Suppressor macrophage (primary cell): ENCODE measurements at regions not wholly inside any gene's neighbourhood (a gene's known extent, or its start where the extent isn't known, plus 50 kb on each side); places are given as distances from the start of the nearest gene placed in this dataset.
"Not testable (repeated sequence)": the region's sequence is repeated elsewhere in the genome, so short reads cannot be mapped to it uniquely, and the experiment has no call there.

Experiments
- DNase-seq, 4 experiments: peaks; one replicate each; pipeline ENCODE4 v3.0.0-alpha.2; 2020 to 2022

DNA sequence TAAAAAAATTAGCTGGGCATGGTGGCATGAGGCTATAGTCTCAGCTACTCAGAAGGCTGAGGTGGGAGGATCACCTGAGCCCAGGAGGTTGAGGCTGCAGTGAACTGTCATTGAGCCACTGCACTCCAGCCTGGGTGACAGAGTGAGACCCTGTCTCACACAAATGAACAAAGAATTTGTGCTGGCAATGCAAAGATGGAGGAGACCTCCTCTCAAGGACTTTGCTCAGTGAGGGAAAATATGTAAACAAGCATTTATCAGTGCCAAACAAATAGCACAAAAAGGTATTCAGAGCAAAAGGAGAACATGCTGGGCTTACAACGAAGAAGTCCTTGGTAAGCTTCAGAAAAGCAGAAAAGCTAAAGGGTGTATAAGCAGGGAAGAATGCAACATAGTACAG lies 113.1 kb upstream of the UMPS start:
- no peak for DNase-seq

DNA sequence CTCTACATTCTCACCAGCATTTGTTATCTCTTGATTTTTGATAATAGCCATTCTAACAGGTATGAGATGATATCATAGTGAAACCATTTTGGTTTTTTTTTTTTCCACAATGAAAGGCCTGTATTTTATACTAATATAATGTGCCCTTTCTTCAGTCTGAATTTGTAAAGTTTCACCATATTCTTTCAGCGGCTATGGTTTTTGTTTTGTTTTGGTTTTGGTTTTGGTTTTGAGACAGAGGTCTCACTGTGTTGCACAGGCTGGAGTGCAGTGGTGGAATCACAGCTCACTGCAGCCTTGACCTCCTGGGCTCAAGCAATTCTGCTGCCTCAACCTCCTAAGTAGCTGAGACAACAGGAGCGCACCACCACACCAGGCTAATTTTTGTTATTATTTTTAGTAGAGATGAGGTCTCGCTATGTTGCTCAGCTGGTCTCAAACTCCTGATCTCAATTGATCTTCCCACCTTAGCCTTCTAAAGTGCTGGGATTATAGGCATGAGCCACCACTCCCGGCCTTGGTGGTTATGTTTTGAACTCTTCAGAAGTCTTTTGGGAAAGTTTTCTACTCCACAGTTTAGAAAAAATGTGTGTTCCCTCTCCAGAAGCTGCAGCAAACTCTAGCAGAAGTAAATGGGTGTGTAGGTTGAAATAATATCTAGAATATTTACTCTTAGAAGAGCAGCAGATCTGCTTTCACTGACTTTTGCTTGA lies 110.2 kb upstream of the UMPS start:
- DNase-seq = peak in 2 of 4 experiments; percentile 10 to 20

DNA sequence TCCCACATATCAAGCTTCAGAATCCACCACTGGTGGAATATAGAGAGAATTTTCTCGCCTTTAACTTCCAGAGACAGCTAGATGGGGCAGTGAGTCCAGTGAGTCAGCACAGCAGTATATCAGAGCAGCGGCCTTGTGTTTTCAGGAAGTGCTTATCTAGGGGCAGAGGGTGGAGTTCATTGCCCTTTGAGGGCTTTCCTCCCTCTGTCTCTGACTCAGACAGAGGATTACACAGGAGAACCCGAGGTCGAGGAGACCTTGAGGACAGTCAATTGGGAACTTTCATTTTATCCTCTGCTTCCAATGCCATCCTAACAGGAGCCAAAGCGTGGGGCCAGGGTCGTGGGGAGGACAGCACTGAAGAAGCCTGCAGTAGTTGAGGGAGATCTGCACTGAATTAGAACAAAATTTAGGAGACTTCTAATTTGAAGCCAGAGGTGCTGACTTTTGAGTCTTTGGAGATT lies 109.6 kb upstream of the UMPS start:
- DNase-seq = peak; percentile 85 to 94 (median 89)

DNA sequence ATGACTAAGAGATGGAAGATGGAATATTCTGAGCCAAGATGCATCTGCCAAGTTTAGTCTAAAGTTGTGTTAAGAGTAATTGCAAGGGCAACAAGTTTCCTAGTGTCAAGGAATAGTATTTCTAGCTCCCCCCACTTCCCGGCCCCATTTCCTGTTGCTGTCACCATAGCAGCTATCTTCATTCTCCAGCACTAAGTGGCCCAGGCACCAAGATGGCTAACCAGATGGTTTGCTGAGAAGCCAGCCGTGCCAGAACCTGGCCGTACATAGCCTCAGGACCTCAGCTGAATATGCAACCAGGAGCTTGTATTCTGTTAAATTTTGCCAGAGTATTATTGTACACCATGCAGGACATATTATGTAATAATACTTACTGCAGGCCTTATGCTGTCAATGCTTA lies 108.8 kb upstream of the UMPS start:
- DNase-seq = no peak

DNA sequence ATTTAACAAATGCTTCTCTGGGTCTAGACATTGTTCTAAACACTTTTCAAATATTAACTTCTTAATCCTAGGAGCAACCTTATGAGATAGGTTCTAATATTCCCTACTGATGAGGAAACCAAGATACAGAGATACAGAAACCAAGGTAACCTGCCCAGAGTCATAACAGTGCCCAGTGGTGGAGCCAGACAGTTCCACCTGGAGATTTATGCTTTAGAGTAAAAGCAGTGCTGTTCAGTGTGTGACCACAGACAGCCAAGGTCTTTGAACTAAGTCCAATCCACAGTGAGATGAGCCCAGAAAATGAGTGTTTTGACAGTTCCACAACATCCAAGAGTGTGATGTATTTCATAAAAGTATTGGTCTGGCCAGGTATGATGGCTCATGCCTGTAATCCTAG lies 105.2 kb upstream of the UMPS start:
- DNase-seq = no peak

DNA sequence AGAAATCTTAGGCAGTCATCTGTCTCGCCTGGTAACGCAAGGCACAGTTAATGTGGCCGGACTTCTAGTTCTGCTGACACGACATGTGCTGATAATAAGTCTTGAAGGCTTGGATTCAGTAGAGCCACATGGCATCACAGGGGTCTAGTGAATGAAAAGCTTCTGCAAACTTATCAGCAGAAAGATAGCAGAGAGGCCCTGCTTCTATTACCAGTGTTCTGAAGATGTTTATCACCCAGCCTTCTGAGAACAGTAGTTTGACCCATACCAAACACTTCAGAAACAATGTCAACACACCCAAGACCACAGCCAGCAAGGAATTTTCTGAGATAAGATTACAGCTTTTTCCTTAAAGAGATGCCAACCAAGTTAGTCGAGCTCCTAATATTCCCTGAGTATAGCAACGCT lies 102.7 kb upstream of the UMPS start:
- no peak for DNase-seq

DNA sequence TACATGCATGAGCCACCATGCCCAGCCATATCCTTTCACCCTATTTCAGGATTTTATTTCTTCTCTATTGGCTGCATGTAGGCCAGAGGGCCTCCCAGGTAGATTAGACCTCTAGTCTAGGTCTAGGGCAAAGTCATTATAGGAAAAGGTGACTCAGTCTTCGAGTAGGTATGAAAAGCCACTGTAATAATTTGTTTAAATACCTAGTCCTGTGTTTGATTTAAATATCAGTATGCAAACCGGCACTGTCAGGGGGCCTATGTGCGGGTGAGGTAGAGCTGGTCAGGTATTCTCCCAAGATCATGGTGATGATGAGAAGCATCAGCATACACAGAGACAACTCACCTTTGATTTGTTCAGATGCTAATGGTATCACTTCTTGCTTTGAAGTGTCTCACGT lies 101.4 kb upstream of the UMPS start:
- DNase-seq = no peak

DNA sequence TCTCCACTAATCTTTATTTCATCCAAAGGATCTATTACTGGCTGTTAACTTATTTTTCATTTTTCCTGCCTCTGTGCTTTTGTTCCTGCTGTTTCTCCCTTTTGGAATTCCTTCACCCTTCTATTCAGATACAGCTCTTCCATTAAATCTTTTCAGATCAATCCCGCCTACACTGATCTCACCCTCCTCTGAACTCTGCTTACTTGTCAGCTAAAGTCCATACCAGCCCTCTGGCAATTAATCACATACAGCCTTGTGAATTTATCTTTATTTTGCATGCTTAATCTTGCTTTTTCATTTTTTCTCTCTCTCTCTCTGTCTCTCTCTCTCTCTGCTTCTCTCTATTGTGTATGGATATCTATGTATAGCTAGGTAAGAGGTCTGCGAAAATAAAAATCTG lies 100.8 kb upstream of the UMPS start:
- DNase-seq = no peak

DNA sequence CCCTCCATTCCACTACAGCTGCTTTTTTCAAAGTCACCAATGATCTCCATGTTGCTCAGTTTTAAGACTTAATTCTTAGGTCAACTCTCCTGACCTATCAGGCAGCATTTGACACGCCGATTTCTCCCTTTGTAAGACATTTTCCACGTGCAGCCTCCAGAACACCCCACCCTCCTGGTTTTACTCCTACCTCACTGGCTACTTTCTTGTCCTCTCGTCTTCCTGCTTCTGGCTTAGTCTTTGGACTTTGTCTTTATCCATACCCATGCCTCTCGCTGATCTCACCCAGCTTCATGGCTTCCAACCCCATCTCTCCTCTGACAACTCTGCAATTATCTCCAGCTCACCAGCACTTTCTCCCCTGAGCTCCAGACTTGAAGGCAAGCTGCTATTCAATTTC lies 99.3 kb upstream of the UMPS start:
- DNase-seq = no peak

DNA sequence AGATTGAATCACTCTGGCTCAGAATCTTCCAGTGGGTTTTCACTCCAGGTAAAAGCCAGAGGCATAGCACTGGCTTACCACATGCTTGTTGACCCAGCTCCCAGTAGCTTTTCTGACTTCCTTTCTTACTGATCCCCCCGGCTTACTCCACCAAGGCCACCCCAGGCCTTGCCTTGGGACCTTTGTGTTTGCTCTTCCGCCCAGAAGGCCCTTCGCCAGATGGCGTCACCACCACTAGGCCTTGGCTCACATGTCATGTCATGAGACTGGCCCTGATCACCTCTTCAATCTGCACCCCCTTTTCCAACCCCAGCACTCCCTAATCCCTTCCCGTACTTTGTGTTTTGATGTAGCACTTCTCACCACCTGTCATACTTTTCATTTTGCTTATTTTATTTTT lies 98.5 kb upstream of the UMPS start:
- DNase-seq = no peak

DNA sequence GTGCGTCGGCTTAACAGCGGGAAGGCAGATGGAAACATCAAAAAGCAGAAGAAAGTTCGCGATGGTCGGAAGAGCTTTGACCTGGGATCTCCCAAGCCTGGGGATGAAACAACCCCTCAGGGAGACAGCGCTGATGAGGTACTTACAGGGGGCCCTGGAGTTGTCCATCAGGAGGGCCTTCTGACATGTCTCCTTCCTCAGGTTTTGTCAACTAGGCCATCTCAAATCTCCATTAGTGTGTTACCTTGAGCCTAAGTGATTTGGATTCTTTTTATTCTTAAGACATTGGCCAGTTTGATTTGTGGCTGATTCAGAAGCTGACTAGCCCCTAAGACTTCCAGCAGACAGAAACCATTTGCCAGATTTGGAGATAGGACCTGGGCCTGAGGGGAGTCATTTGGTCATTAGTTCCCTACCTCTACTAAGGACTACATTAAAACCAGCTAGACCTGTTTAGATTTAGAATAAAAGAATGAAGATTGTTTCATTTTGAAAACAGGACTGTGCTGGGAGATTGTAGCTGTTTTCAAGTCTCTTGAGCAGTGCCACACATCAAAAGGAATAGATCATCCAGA lies 97.6 kb upstream of the UMPS start:
- DNase-seq = no peak

DNA sequence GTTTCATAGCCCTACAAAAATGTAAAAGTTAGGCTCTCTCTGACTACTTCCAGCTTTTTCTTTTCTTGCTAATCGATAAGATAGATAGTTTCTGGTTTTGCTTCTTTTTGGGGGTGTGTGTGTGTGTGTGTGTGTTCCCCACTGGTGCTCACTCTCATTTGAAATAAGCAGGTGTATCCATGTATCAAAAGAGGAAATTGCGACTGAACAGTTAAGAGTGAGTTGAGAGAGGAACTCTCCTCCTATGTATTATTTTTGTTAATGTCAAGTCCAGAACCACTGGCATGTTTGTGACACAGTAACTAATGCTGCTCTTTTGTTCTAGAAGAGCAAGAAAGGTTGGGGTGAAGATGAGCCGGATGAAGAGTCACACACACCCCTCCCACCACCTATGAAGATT lies 96.7 kb upstream of the UMPS start:
- DNase-seq = no peak

DNA sequence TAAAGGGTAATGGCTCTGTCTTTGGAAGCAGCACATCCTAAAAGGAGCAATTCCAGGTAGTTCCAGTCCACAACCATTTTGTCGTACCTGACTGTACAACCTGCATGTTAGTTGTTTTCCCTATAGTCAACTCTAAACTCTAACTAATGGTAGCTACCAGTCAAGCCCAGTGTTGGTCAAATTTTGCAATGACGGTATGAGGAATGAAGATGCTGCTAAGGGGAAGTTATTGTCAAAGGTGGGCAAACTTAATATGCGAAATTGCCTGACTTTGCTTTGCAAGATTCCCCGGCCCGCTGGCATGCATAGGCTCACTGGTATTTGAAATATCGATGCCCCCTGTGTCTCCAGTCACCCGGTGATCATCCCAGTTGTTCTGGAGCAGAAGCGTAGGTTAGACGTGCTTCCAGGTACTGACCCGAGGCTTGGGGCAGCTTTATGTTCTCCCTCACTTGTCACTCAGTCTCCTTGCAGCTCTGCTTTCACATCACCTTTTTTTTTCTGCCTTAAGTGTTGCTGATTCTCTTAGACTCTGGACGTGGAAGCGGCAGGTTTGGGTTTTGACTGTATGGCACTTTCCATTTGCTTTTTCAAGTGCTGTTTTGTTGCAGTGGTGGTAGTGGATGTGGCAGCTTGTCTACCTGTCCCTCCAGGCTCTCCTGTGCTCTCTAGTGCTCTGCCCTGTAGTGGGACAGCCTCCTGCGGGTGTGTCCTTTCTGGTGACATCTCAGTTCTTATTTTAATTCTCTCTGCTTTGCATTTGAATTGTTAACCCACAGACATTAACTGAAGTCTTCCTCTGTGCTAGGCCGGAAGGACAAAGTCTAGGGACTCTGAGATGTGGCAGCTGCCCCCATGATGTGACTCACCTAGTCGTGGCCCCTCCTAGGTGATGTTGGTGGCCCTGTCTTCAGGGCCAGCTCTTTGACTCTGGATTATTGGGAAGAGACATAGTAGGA lies 95.8 kb upstream of the UMPS start:
- DNase-seq = no peak

DNA sequence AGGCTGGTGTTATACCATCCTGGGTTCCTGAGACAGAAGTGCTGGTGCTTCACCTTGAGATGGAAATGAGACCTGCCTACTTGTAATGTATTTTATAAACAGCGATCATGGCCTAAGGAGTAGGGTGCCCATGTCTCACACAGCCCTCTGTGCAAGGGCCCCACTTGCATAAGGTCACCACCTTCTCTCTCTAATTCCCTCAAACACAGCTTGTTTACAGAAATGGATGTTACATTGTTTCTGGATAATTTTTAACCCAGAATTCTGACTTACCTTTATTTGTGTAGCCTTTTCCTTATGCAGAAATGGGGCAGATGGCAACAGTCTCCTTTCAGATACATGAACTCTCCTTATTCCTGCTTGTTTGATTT lies 95.1 kb upstream of the UMPS start:
- DNase-seq = no peak

DNA sequence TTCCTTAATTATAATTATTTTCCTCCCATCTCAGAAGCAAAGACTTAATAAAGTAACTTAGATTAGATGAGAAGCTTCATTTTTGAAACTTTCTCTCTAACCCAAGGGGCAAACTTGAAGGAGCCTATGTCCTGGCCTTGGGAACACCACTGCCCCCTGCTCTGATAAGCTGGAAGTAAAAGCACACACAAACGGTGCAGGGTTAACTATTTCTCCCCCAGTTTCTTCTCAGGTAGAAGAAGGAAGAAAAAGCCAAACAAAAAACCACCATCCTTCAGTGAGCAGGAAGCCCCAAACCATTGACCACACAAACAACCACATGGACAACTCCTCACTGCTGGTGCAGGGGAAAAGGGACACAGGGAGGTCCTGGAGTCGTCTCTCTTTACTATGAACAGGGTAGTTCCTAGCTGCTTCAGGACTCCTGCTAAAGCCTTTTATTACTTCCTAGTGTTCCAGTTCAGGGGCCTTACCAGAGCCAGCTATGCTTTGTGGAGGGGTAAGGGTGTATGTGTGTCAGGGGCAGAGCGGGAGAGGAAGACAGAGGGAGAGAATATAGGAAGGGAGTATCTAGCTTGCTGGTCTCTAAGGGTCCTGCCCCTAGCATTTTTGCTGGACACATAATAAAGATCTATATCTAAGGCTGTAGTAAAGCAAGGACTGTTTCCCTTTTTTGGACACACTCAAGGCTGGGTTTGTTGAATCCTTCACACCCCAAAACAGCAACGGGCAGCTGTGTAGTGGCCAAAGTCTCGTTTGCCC lies 94.0 kb upstream of the UMPS start:
- DNase-seq = no peak

DNA sequence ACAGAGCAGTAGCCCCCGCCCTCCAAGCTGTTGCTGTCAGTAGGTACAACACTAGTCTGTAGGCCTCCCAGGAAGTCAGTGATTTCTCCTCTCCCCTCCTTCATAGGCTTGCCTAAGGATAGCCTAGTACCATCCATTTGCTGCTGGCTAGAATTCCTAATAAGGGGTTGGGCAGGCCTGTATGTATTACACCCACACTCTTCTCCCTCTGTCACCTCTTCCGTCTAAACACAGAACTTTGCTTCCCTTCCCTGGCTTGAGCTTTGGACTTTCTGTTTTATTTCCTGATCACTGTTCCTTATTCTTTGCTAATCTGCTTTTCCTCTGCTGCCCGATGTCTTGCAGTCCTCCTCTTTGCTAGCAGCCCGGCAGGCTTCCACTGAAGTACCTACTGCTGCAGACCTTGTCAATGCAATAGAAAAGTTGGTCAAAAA lies 93.4 kb upstream of the UMPS start:
- peak; percentile 14 to 52 (median 36) for DNase-seq

DNA sequence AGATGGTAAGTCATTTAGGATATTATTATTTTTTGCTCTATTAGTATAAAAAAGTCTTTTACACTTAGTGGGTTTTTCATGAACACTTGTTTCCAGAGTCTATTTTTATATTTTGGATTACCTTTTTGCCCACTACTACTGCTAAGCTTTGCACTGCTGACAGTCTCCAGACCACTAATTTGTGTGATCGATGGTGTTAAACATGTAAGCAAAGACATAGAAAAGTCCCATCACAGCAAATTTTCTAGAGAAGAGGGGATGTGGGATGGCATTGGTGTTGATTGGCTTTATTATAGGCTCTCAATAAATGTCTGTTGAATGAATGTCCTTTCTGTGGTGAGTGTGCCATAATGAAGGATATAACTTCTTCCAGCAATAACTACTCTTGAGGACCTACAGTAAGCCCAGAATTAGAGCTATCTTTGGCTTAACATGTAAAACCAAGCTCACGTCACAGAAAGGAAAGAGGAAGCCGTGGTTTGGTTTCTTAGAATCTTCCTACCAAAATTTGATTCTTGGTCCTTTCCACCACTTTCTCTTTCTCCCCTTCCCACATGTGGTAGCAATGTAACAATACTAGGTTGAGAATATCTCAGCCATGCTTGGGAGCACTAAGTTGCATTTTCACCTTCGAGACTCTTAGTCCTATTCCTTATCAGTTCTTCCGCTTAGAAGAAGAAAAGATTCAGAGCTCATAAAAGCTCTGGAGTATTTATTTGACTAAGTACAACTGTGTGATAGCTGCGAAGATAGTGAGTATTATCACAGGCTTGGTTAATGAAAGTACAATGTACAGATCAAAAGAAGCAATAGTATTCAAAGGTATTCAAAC lies 90.6 kb upstream of the UMPS start:
- DNase-seq = peak; percentile 23 to 55 (median 34)

DNA sequence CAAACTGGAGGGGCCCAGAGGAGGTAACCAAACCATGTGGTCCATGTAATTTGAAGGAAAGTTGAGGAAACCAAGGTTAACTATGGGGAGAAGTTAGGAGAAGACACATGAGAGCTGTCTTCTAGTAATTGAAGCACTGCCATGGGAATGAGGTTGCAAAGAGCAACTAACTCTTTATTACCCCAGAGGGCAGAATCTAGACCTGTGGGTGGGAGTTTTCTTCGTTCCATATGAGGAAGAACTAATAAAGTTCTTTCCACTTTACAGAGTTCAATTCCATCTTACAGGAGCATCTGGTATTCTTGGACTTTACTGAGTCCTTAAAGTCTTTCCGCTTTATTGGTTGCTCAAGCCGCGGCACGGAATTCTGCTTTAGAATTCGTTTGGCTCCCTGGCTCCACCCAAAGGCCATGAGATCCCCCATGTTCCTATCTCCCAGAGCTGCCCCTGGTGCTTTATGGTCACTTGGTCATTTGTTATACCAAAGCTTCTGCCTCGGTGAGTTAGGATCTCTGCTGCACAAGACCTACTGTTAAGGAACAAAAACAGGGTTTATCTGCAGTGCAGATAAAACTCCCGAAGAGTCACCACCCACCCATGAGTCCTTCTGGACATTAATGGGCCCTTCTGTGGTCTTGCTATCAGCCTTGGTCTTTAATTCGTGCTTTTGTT lies 89.5 kb upstream of the UMPS start:
- no peak for DNase-seq

DNA sequence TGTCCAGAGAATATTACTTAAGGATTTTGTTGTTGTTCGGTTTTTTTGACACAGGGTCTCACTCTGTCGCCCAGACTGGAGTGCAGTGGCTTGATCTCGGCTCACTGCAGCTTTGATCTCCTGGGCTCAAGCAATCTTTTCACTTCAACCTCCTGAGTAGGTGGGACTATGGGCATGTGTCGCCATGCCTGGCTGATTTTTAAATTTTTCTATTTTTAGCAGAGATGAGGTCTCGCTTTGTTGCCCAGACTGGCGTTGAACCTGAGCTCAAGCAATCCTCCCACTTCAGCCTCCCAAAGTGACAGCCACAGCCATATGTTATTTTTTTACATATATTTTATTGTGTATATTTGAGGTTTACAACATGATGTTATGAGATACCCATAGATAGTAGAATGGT lies 86.8 kb upstream of the UMPS start:
- no peak for DNase-seq

DNA sequence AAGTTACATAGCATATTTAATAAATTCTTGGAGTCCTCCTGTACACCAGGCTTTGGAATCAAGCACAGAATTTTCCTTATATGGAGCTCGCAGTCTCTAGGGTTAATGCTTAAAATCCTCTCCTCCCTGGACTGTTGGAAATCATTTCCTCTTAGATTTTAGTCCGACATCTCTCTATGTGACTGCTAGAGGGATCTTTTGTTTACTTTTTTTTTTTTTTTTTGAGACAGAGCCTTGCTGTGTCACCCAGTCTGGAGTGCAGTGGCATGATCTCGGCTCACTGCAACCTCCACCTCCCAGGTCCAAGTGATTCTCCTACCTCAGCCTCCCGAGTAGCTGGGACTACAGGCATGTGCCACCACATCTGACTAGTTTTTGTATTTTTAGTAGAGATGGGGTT lies 84.1 kb upstream of the UMPS start:
- DNase-seq = not testable (repeated sequence)

DNA sequence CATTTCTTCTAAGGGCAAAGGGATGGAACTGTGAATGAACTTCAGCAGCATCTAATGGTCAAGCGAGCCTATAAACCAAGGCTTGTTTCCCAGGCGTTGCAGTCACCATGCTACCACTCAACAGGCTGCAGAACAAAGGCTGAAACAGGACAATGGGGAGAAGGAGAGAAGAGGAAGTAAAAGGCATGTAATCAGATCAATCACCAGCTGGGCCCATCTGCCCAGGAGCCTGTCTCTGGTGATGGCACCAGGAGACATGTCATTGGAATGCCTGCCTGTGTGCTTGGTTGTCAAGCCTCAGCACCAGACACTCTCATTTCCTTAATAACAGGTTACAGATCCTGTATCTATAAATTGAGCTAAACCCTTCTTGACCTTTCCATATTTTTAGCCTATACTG lies 81.7 kb upstream of the UMPS start:
- no peak for DNase-seq
